WTC11 (cell line): ENCODE measurements at regions not wholly inside any gene's neighbourhood (a gene's known extent, or its start where the extent isn't known, plus 50 kb on each side); places are given as distances from the start of the nearest gene placed in this dataset.

Experiments
- ATAC-seq: fragments of 200-7000 bp; cut with Tn5 transposase; 2 replicates; pipeline ENCODE4 v1.10.0; 2021; ENCODE audit warnings: mild to moderate bottlenecking, moderate library complexity
- CTCF ChIA-PET: fragments of 300-600 bp; sonication (Branson Sonifier 250); formaldehyde crosslinking; loops from one replicate; lab custom pipeline; 2021; ENCODE audit warnings: antibody characterized with exemption; lab: Charles Lee
- POLR2A ChIA-PET: fragments of 350-600 bp; sonication (Branson Sonifier 250); formaldehyde crosslinking; loops from one replicate; lab custom pipeline; 2021; ENCODE audit warnings: antibody characterized with exemption; lab: Charles Lee
- DNase-seq: peaks from one replicate; pipeline ENCODE4 v3.0.0; 2021; ENCODE audit warnings: low spot score
- H3K27ac Mint-ChIP-seq: 2 replicates; pipeline ENCODE4 v1.8.0; 2021; ENCODE audit warnings: mixed read lengths
- H3K27me3 Mint-ChIP-seq: 2 replicates; pipeline ENCODE4 v1.8.0; 2021; ENCODE audit warnings: low read depth, mild to moderate bottlenecking, moderate library complexity, mixed read lengths
- H3K36me3 Mint-ChIP-seq: 2 replicates; pipeline ENCODE4 v1.8.0; 2021; ENCODE audit warnings: mixed read lengths
- H3K4me1 Mint-ChIP-seq: 2 replicates; pipeline ENCODE4 v1.8.0; 2022; ENCODE audit warnings: mixed read lengths
- H3K4me3 Mint-ChIP-seq: 2 replicates; pipeline ENCODE4 v1.8.0; 2021; ENCODE audit warnings: mild to moderate bottlenecking, moderate library complexity, mixed read lengths
- H3K9me3 Mint-ChIP-seq: 2 replicates; pipeline ENCODE4 v1.8.0; 2021; ENCODE audit warnings: mixed read lengths
- CREM ChIP-seq: sonication (generic); formaldehyde crosslinking; IDR thresholded peaks from 2 replicates; pipeline ENCODE4 v1.8.1; 2022; ENCODE audit warnings: mild to moderate bottlenecking, missing genetic modification reagents, moderate library complexity
- ESRRA ChIP-seq: sonication (generic); formaldehyde crosslinking; IDR thresholded peaks from 2 replicates; pipeline ENCODE4 v1.8.1; 2022; ENCODE audit warnings: mild to moderate bottlenecking, missing genetic modification reagents, borderline replicate concordance
- FOXP1 ChIP-seq: sonication (generic); formaldehyde crosslinking; IDR thresholded peaks from 2 replicates; pipeline ENCODE4 v1.8.0; 2022; ENCODE audit warnings: missing genetic modification reagents, mild to moderate bottlenecking, moderate library complexity, borderline replicate concordance
- FOXP4 ChIP-seq: sonication (generic); formaldehyde crosslinking; IDR thresholded peaks from 2 replicates; pipeline ENCODE4 v1.8.0; 2022; ENCODE audit warnings: mild to moderate bottlenecking, missing genetic modification reagents
- GABPB1 ChIP-seq: sonication (generic); formaldehyde crosslinking; IDR thresholded peaks from 2 replicates; pipeline ENCODE4 v1.8.1; 2023; ENCODE audit warnings: mild to moderate bottlenecking, missing genetic modification reagents
- GTF2I ChIP-seq: fragments of 250-450 bp; sonication (Bioruptor Pico); conservative IDR thresholded peaks from 2 replicates; pipeline ENCODE4 v1.4.0; 2021; ENCODE audit warnings: mild to moderate bottlenecking
- KAT7 ChIP-seq: sonication (generic); formaldehyde crosslinking; IDR thresholded peaks from 2 replicates; pipeline ENCODE4 v1.8.1; 2023; ENCODE audit warnings: missing genetic modification reagents, mild to moderate bottlenecking, borderline replicate concordance
- MAX ChIP-seq: sonication (generic); formaldehyde crosslinking; IDR thresholded peaks from 2 replicates; pipeline ENCODE4 v1.8.0; 2022; ENCODE audit warnings: mild to moderate bottlenecking, missing genetic modification reagents
- MLX ChIP-seq: sonication (generic); formaldehyde crosslinking; IDR thresholded peaks from 2 replicates; pipeline ENCODE4 v1.8.1; 2023; ENCODE audit warnings: mild to moderate bottlenecking, missing genetic modification reagents, moderate library complexity
- NR2C2 ChIP-seq: sonication (generic); formaldehyde crosslinking; IDR thresholded peaks from 2 replicates; pipeline ENCODE4 v1.8.0; 2022; ENCODE audit warnings: mild to moderate bottlenecking, missing genetic modification reagents
- OVOL2 ChIP-seq: fragments of 250-450 bp; sonication (Bioruptor Pico); IDR thresholded peaks from 2 replicates; pipeline ENCODE4 v1.9.0; 2021; ENCODE audit warnings: mild to moderate bottlenecking, borderline replicate concordance
- TCF7 ChIP-seq: sonication (generic); formaldehyde crosslinking; IDR thresholded peaks from 2 replicates; pipeline ENCODE4 v1.8.0; 2022; ENCODE audit warnings: mild to moderate bottlenecking, low read depth, missing genetic modification reagents, moderate library complexity
- USF1 ChIP-seq: sonication (generic); formaldehyde crosslinking; IDR thresholded peaks from 2 replicates; pipeline ENCODE4 v1.8.0; 2022; ENCODE audit warnings: mild to moderate bottlenecking, missing genetic modification reagents
- ZNF121 ChIP-seq: sonication (generic); formaldehyde crosslinking; IDR thresholded peaks from 2 replicates; pipeline ENCODE4 v1.8.0; 2023; ENCODE audit warnings: missing genetic modification reagents
- ZNF317 ChIP-seq: sonication (generic); formaldehyde crosslinking; IDR thresholded peaks from 2 replicates; pipeline ENCODE4 v1.8.1; 2023; ENCODE audit warnings: low read depth, mild to moderate bottlenecking, moderate library complexity, missing genetic modification reagents, borderline replicate concordance
- ZNF416 ChIP-seq: fragments of 250-450 bp; sonication (Bioruptor Pico); IDR thresholded peaks from 2 replicates; pipeline ENCODE4 v1.9.0; 2021; ENCODE audit warnings: mild to moderate bottlenecking, inconsistent platforms
- ZSCAN18 ChIP-seq: fragments of 250-450 bp; sonication (Bioruptor Pico); IDR thresholded peaks from 2 replicates; pipeline ENCODE4 v2.1.2; 2022; ENCODE audit warnings: mild to moderate bottlenecking, moderate library complexity
- TF ChIP-seq, protein P1 (sequence below): fragments of 250-450 bp; sonication (Bioruptor Pico); conservative IDR thresholded peaks from 2 replicates; pipeline ENCODE4 v1.9.0; 2021; ENCODE audit warnings: mild to moderate bottlenecking
- TF ChIP-seq, protein P2 (sequence below): sonication (generic); formaldehyde crosslinking; conservative IDR thresholded peaks from 2 replicates; pipeline ENCODE4 v1.8.1; 2023; ENCODE audit warnings: mild to moderate bottlenecking, low read depth, missing genetic modification reagents, moderate library complexity

- POLR2A ChIA-PET, result no interaction called here
- TF ChIP-seq ZNF317 (CRISPR knock-in tag) (no peak), OVOL2 (CRISPR knock-in tag) (no peak), MAX (no peak), FOXP4 (CRISPR knock-in tag) (no peak), ZNF416 (CRISPR knock-in tag) (no peak), ZSCAN18 (CRISPR knock-in tag) (no peak), KAT7 (CRISPR knock-in tag) (no peak), CREM (CRISPR knock-in tag) (no peak), USF1 (CRISPR knock-in tag) (no peak), FOXP1 (CRISPR knock-in tag) (no peak)
- TF ChIP-seq, all 79 proteins: peak for 0
- Mint-ChIP-seq H3K36me3 (no peaks in the 10 kb centered on the region), H3K4me3 (no peak overlapping the region), H3K4me1 (peaks cover 26% of the 10 kb centered on the region), H3K9me3 (no peaks in the 10 kb centered on the region), H3K27me3 (no peaks in the 10 kb centered on the region), H3K27ac (no peak overlapping the region)
- CTCF ChIA-PET, result no interaction called here
- ATAC-seq (no peak), DNase-seq (no peak)
Observed at GRCh38 chr1:81071969-81072753, 728.6 kb upstream of the ADGRL2 start.

GRCh38 chr1:81071072-81071858 is 729.5 kb upstream of the ADGRL2 start:
- H3K36me3 Mint-ChIP-seq, result no peaks in the 10 kb centered on the region
- ChIA-PET CTCF (no interaction called here), POLR2A (no interaction called here)
- H3K27me3 Mint-ChIP-seq, result no peaks in the 10 kb centered on the region
- H3K27ac Mint-ChIP-seq, result no peak overlapping the region
- H3K9me3 Mint-ChIP-seq, result no peaks in the 10 kb centered on the region
- ATAC-seq, result no peak
- no peak overlapping the region for H3K4me3 Mint-ChIP-seq
- DNase-seq, result no peak
- peaks cover 26% of the 10 kb centered on the region for H3K4me1 Mint-ChIP-seq
- TF ChIP-seq ESRRA (no peak), GTF2I (CRISPR knock-in tag) (no peak), GABPB1 (CRISPR knock-in tag) (no peak), FOXP4 (CRISPR knock-in tag) (no peak), ZNF121 (CRISPR knock-in tag) (no peak), MLX (CRISPR knock-in tag) (no peak), NR2C2 (no peak), KAT7 (CRISPR knock-in tag) (no peak), TCF7 (CRISPR knock-in tag) (no peak)
- TF ChIP-seq, protein P1, sequence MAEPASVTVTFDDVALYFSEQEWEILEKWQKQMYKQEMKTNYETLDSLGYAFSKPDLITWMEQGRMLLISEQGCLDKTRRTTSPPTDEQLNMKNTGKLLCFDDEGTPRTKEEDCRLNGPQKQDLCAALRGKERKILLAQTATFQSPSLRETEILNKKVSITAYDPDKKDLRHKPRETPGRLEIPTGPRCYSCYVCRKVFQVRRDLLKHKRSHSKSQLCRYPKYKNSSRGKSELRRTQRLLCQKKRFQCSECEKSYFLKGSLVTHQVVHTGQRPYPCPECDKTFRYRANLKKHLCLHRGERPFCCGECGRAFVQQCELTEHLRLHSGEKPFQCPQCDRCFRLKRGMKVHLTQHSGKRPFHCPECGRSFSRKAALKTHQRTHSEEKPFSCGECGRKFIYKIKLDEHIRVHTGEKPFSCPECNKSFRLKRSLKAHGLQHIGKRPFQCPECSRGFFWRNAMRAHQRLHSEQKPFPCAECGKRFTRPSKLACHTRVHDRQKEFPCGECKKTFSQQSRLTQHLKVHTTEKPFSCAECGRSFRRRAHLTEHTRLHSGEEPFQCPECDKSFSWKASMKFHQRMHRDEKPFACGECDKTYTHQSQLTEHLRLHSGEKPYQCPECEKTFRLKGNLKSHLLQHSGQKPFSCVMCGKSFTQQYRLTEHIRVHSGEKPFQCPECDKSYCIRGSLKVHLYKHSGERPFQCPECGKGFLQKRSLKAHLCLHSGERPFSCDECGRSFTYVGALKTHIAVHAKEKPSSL (CRISPR knock-in tag), result no peak
- TF ChIP-seq, protein P2, sequence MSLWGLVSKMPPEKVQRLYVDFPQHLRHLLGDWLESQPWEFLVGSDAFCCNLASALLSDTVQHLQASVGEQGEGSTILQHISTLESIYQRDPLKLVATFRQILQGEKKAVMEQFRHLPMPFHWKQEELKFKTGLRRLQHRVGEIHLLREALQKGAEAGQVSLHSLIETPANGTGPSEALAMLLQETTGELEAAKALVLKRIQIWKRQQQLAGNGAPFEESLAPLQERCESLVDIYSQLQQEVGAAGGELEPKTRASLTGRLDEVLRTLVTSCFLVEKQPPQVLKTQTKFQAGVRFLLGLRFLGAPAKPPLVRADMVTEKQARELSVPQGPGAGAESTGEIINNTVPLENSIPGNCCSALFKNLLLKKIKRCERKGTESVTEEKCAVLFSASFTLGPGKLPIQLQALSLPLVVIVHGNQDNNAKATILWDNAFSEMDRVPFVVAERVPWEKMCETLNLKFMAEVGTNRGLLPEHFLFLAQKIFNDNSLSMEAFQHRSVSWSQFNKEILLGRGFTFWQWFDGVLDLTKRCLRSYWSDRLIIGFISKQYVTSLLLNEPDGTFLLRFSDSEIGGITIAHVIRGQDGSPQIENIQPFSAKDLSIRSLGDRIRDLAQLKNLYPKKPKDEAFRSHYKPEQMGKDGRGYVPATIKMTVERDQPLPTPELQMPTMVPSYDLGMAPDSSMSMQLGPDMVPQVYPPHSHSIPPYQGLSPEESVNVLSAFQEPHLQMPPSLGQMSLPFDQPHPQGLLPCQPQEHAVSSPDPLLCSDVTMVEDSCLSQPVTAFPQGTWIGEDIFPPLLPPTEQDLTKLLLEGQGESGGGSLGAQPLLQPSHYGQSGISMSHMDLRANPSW, result no peak
